IMR-90 (cell line): ENCODE measurements at regions not wholly inside any gene's neighbourhood (a gene's known extent, or its start where the extent isn't known, plus 50 kb on each side); places are given as distances from the start of the nearest gene placed in this dataset.

Source experiments
- POLR2A ChIP-seq: IDR thresholded peaks from 2 replicates; pipeline ENCODE4 v1.6.1; 2012; ENCODE audit warnings: mild to moderate bottlenecking, low read depth, low read length
- RAD21 ChIP-seq: IDR thresholded peaks from 2 replicates; pipeline ENCODE4 v1.6.1; 2012; ENCODE audit warnings: low read length, improper control_type of control experiment
- RFX5 ChIP-seq: IDR thresholded peaks from 2 replicates; pipeline ENCODE4 v1.8.0; 2012; ENCODE audit warnings: low read depth, mild to moderate bottlenecking, low read length, moderate library complexity
- SMC3 ChIP-seq: fragments of 150-350 bp; IDR thresholded peaks from 2 replicates; pipeline ENCODE4 v1.6.1; 2016; ENCODE audit warnings: low read depth, mild to moderate bottlenecking, antibody characterized with exemption, low read length, moderate library complexity
- TF ChIP-seq, protein P1 (sequence below): conservative IDR thresholded peaks from 2 replicates; pipeline ENCODE4 v1.5.1; 2012; ENCODE audit warnings: mild to moderate bottlenecking, low read depth, low read length, improper control_type of control experiment

DNA sequence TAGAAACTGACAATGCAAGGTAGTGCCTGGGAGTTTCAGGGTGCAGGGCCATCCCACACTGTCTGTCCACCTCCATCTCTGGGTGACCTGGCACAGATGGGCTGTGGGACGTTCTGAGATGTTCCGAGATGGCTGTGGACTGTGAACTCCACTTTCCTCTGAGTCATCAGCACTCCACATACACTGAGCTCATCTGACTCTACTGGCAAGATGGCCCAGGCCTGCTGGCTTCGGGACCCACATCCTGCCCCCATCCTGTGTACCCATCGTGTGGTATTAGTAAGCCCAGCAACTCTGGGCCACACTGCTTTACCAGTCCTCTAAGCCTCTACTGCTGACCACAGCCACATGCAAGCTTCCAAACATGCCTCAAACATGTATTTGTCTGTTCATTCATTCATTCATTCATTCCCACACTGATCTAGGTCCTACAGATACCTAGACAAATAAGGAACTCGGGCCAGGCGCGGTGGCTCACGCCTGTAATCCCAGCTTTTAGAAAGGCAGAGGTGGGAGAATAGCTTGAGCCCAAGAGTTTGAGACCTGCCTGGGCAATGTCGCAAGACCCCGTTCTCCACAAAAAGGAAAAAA is 124.8 kb upstream of the CXCR4 start:
- TF ChIP-seq, protein P1, sequence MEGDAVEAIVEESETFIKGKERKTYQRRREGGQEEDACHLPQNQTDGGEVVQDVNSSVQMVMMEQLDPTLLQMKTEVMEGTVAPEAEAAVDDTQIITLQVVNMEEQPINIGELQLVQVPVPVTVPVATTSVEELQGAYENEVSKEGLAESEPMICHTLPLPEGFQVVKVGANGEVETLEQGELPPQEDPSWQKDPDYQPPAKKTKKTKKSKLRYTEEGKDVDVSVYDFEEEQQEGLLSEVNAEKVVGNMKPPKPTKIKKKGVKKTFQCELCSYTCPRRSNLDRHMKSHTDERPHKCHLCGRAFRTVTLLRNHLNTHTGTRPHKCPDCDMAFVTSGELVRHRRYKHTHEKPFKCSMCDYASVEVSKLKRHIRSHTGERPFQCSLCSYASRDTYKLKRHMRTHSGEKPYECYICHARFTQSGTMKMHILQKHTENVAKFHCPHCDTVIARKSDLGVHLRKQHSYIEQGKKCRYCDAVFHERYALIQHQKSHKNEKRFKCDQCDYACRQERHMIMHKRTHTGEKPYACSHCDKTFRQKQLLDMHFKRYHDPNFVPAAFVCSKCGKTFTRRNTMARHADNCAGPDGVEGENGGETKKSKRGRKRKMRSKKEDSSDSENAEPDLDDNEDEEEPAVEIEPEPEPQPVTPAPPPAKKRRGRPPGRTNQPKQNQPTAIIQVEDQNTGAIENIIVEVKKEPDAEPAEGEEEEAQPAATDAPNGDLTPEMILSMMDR, result no peak
- TF ChIP-seq POLR2A (no peak), RFX5 (no peak), RAD21 (no peak), SMC3 (no peak)
